AG09309 (cell line): ENCODE measurements at regions not wholly inside any gene's neighbourhood (a gene's known extent, or its start where the extent isn't known, plus 50 kb on each side); places are given as distances from the start of the nearest gene placed in this dataset.

ENCODE experiments used
- DNase-seq: peaks from one replicate; pipeline ENCODE4 v3.0.0-alpha.2; 2010; ENCODE audit warnings: low read depth
- H3K4me3 ChIP-seq: 2 replicates; pipeline ENCODE4 v1.5.1; 2011; ENCODE audit warnings: mild to moderate bottlenecking, low read depth, low read length, moderate library complexity; ENCODE audit not compliant: control insufficient read depth
- CTCF ChIP-seq: IDR thresholded peaks from 2 replicates; pipeline ENCODE4 v1.5.1; 2011; ENCODE audit warnings: mild to moderate bottlenecking, low read depth, low read length, inconsistent platforms; ENCODE audit not compliant: insufficient read depth, control insufficient read depth; ENCODE audit errors: missing control alignments

- no peak for DNase-seq
- H3K4me3 ChIP-seq = no peak overlapping the region
- TF ChIP-seq CTCF = no peak
Observed at GRCh38 chr12:20268121-20268732, 100.1 kb upstream of the PDE3A start.

GRCh38 chr12:20268771-20269170 is 99.6 kb upstream of the PDE3A start:
- TF ChIP-seq CTCF = no peak
- DNase-seq = no peak
- H3K4me3 ChIP-seq = no peak overlapping the region

GRCh38 chr12:20269337-20270067 is 98.8 kb upstream of the PDE3A start:
- no peak for DNase-seq
- H3K4me3 ChIP-seq = no peak overlapping the region

GRCh38 chr12:20270557-20270956 is 97.8 kb upstream of the PDE3A start:
- no peak overlapping the region for H3K4me3 ChIP-seq
- TF ChIP-seq CTCF = no peak
- DNase-seq = no peak

More at GRCh38 chr12:20269337-20270067, 98.8 kb upstream of the PDE3A start:
- TF ChIP-seq CTCF = no peak

- no peak for DNase-seq
- no peak overlapping the region for H3K4me3 ChIP-seq
- no peak for TF ChIP-seq CTCF
Observed at GRCh38 chr12:20272161-20272560, 96.2 kb upstream of the PDE3A start.

GRCh38 chr12:20272801-20273200 is 95.5 kb upstream of the PDE3A start:
- H3K4me3 ChIP-seq = no peak overlapping the region
- no peak for TF ChIP-seq CTCF
- no peak for DNase-seq
